Stimulated activated CD8-positive, alpha-beta memory T cell treated with anti-CD3 and anti-CD28 coated beads, Interleukin-15, amount 100 ng/mL, for 4 hours (primary cell): ENCODE measurements at regions not wholly inside any gene's neighbourhood (a gene's known extent, or its start where the extent isn't known, plus 50 kb on each side); places are given as distances from the start of the nearest gene placed in this dataset.
"Not testable (repeated sequence)": the region's sequence is repeated elsewhere in the genome, so short reads cannot be mapped to it uniquely, and the experiment has no call there.

Experiments
- DNase-seq, 2 donors: peaks; one replicate each; pipeline ENCODE4 v3.0.0-alpha.2; 2020; ENCODE audit warnings: low read depth in 2 of 2

GRCh38 chr14:95818581-95818980 is 58.1 kb upstream of the TUNAR start:
- no peak for DNase-seq

GRCh38 chr14:95817271-95817670 is 59.4 kb upstream of the TUNAR start:
- DNase-seq, result no peak

GRCh38 chr14:95816539-95816938 is 60.1 kb upstream of the TUNAR start:
- no peak for DNase-seq

- no peak for DNase-seq
Observed at GRCh38 chr14:95815226-95815690, 61.4 kb upstream of the TUNAR start.

GRCh38 chr14:95814363-95815225 is 62.0 kb upstream of the TUNAR start:
- no peak for DNase-seq

- DNase-seq, result no peak
Observed at GRCh38 chr14:95811813-95812212, 64.8 kb upstream of the TUNAR start.

GRCh38 chr14:95808371-95808770 is 68.3 kb upstream of the TUNAR start:
- no peak for DNase-seq

GRCh38 chr14:95796788-95797187 is 79.8 kb upstream of the TUNAR start:
- DNase-seq, result no peak

- no peak for DNase-seq
Observed at GRCh38 chr14:95787941-95788340, 74.0 kb upstream of the TCL1A start.

- DNase-seq, result no peak
Observed at GRCh38 chr14:95786566-95786965, 72.6 kb upstream of the TCL1A start.

GRCh38 chr14:95784137-95784536 is 70.2 kb upstream of the TCL1A start:
- DNase-seq, result no peak

GRCh38 chr14:95776798-95777534 is 63.0 kb upstream of the TCL1A start:
- no peak for DNase-seq

GRCh38 chr14:95774265-95775160 is 60.6 kb upstream of the TCL1A start:
- DNase-seq, result peak in 1 of 2 donors; percentile 5

- no peak for DNase-seq
Observed at GRCh38 chr14:95770777-95771176, 56.9 kb upstream of the TCL1A start.

GRCh38 chr14:95769976-95770375 is 56.1 kb upstream of the TCL1A start:
- no peak for DNase-seq

- not testable (repeated sequence) for DNase-seq
Observed at GRCh38 chr14:95769431-95769830, 55.5 kb upstream of the TCL1A start.

- no peak for DNase-seq
Observed at GRCh38 chr14:95765051-95765450, 51.1 kb upstream of the TCL1A start.

GRCh38 chr14:95763875-95764274 is 50.0 kb upstream of the TCL1A start:
- DNase-seq, result no peak
